ENCODE measurements at regions not wholly inside any gene's neighbourhood (a gene's known extent, or its start where the extent isn't known, plus 50 kb on each side); places are given as distances from the start of the nearest gene placed in this dataset.
"Not testable (repeated sequence)": the region's sequence is repeated elsewhere in the genome, so short reads cannot be mapped to it uniquely, and the experiment has no call there.

- DNase-seq = no peak
These were observed 230.8 kb upstream of the IRX4 start for GRCh38 chr5:2113348-2114131.

GRCh38 chr5:2112173-2113025, 229.7 kb upstream of the IRX4 start:
- no peak for DNase-seq

GRCh38 chr5:2111569-2112105, 228.9 kb upstream of the IRX4 start:
- DNase-seq = no peak

GRCh38 chr5:2110934-2111462, 228.3 kb upstream of the IRX4 start:
- DNase-seq = no peak

GRCh38 chr5:2110137-2110933, 227.6 kb upstream of the IRX4 start:
- no peak for DNase-seq

- DNase-seq = no peak
These were observed 226.8 kb upstream of the IRX4 start for GRCh38 chr5:2109566-2109965.

- DNase-seq = no peak
These were observed 224.0 kb upstream of the IRX4 start for GRCh38 chr5:2106721-2107120.

GRCh38 chr5:2105141-2105540, 222.4 kb upstream of the IRX4 start:
- peak in 1 of 5 experiments; percentile 37 for DNase-seq

GRCh38 chr5:2103940-2104339, 221.2 kb upstream of the IRX4 start:
- no peak for DNase-seq

- no peak for DNase-seq
These were observed 220.4 kb upstream of the IRX4 start for GRCh38 chr5:2102819-2103776.

GRCh38 chr5:2101685-2102084, 219.0 kb upstream of the IRX4 start:
- no peak for DNase-seq

GRCh38 chr5:2096887-2097505, 214.3 kb upstream of the IRX4 start:
- DNase-seq = no peak

GRCh38 chr5:2095011-2095410, 212.3 kb upstream of the IRX4 start:
- DNase-seq = no peak

GRCh38 chr5:2094616-2094995, 211.9 kb upstream of the IRX4 start:
- no peak for DNase-seq

GRCh38 chr5:2093859-2094615, 211.3 kb upstream of the IRX4 start:
- DNase-seq = no peak

GRCh38 chr5:2091921-2092320, 209.2 kb upstream of the IRX4 start:
- no peak for DNase-seq

- no peak for DNase-seq
These were observed 205.3 kb upstream of the IRX4 start for GRCh38 chr5:2087980-2088379.

GRCh38 chr5:2075365-2075764, 192.6 kb upstream of the IRX4 start:
- no peak for DNase-seq

GRCh38 chr5:2071562-2071961, 188.8 kb upstream of the IRX4 start:
- no peak for DNase-seq

- not testable (repeated sequence) for DNase-seq
These were observed 188.1 kb upstream of the IRX4 start for GRCh38 chr5:2070787-2071186.

Data from T-helper 2 cell (primary cell).